SJSA1 (cell line): ENCODE measurements at regions not wholly inside any gene's neighbourhood (a gene's known extent, or its start where the extent isn't known, plus 50 kb on each side); places are given as distances from the start of the nearest gene placed in this dataset.

Experiments
- DNase-seq, 2 experiments: peaks; one replicate each; pipeline ENCODE4 v3.0.0-alpha.2; 2015 to 2020; ENCODE audit warnings: low spot score in 2 of 2, low read depth in 1 of 2
- H3K27ac ChIP-seq: fragments of 250-450 bp; sonication (Bioruptor Pico); 2 replicates; pipeline ENCODE4 v1.5.1; 2020; ENCODE audit warnings: mild to moderate bottlenecking, moderate library complexity
- H3K27me3 ChIP-seq: fragments of 250-450 bp; sonication (Bioruptor Pico); replicated peaks from 2 replicates; pipeline ENCODE4 v1.5.1; 2020; ENCODE audit warnings: mild to moderate bottlenecking, moderate library complexity
- H3K36me3 ChIP-seq: fragments of 250-450 bp; sonication (Bioruptor Pico); 2 replicates; pipeline ENCODE4 v1.5.1; 2020; ENCODE audit warnings: mild to moderate bottlenecking
- H3K4me1 ChIP-seq: fragments of 250-450 bp; sonication (Bioruptor Pico); replicated peaks from 2 replicates; pipeline ENCODE4 v1.6.1; 2021; ENCODE audit warnings: mild to moderate bottlenecking
- H3K4me3 ChIP-seq: fragments of 250-450 bp; sonication (Bioruptor Pico); 2 replicates; pipeline ENCODE4 v1.5.1; 2020; ENCODE audit warnings: mild to moderate bottlenecking
- H3K9me3 ChIP-seq: fragments of 250-450 bp; sonication (Bioruptor Pico); replicated peaks from 2 replicates; pipeline ENCODE4 v1.5.1; 2020; ENCODE audit warnings: mild to moderate bottlenecking

- peaks cover 31% of the 10 kb centered on the region for H3K4me1 ChIP-seq
- no peak overlapping the region for H3K4me3 ChIP-seq
- H3K36me3 ChIP-seq, result 0 out of 2 replicates have a peak, but pooled peaks cover 2% of the 10 kb centered on the region
- H3K27ac ChIP-seq, result no peak overlapping the region
- DNase-seq, result no peak
- no peaks in the 10 kb centered on the region for H3K9me3 ChIP-seq
- no peaks in the 10 kb centered on the region for H3K27me3 ChIP-seq
These were observed 196.3 kb upstream of the TMTC4 start for GRCh38 chr13:100870898-100871297.

- H3K4me1 ChIP-seq, result no peaks in the 10 kb centered on the region
- no peaks in the 10 kb centered on the region for H3K36me3 ChIP-seq
- H3K4me3 ChIP-seq, result no peak overlapping the region
- H3K27ac ChIP-seq, result no peak overlapping the region
- DNase-seq, result no peak
- no peaks in the 10 kb centered on the region for H3K27me3 ChIP-seq
- no peaks in the 10 kb centered on the region for H3K9me3 ChIP-seq
These were observed 186.3 kb upstream of the TMTC4 start for GRCh38 chr13:100860866-100861265.

- no peaks in the 10 kb centered on the region for H3K27me3 ChIP-seq
- no peaks in the 10 kb centered on the region for H3K4me1 ChIP-seq
- H3K27ac ChIP-seq, result no peak overlapping the region
- no peak overlapping the region for H3K4me3 ChIP-seq
- no peaks in the 10 kb centered on the region for H3K36me3 ChIP-seq
- no peaks in the 10 kb centered on the region for H3K9me3 ChIP-seq
- DNase-seq, result no peak
These were observed 185.3 kb upstream of the TMTC4 start for GRCh38 chr13:100859861-100860260.

GRCh38 chr13:100855151-100855550, 180.6 kb upstream of the TMTC4 start:
- Histone ChIP-seq H3K27ac (no peak overlapping the region), H3K4me1 (no peaks in the 10 kb centered on the region), H3K36me3 (no peaks in the 10 kb centered on the region), H3K4me3 (no peak overlapping the region), H3K9me3 (no peaks in the 10 kb centered on the region), H3K27me3 (no peaks in the 10 kb centered on the region)
- DNase-seq, result no peak

- H3K27ac ChIP-seq, result no peak overlapping the region
- H3K27me3 ChIP-seq, result no peaks in the 10 kb centered on the region
- DNase-seq, result no peak
- no peak overlapping the region for H3K4me3 ChIP-seq
- H3K36me3 ChIP-seq, result no peaks in the 10 kb centered on the region
- no peaks in the 10 kb centered on the region for H3K9me3 ChIP-seq
- H3K4me1 ChIP-seq, result no peaks in the 10 kb centered on the region
These were observed 179.4 kb upstream of the TMTC4 start for GRCh38 chr13:100854006-100854405.

- H3K4me3 ChIP-seq, result no peak overlapping the region
- no peaks in the 10 kb centered on the region for H3K27me3 ChIP-seq
- H3K9me3 ChIP-seq, result no peaks in the 10 kb centered on the region
- H3K36me3 ChIP-seq, result no peaks in the 10 kb centered on the region
- no peak for DNase-seq
- H3K27ac ChIP-seq, result no peak overlapping the region
- H3K4me1 ChIP-seq, result no peaks in the 10 kb centered on the region
These were observed 178.8 kb upstream of the TMTC4 start for GRCh38 chr13:100853434-100853833.

GRCh38 chr13:100852146-100852545, 177.6 kb upstream of the TMTC4 start:
- DNase-seq, result no peak
- no peaks in the 10 kb centered on the region for H3K27me3 ChIP-seq
- no peaks in the 10 kb centered on the region for H3K9me3 ChIP-seq
- no peaks in the 10 kb centered on the region for H3K4me1 ChIP-seq
- H3K27ac ChIP-seq, result no peak overlapping the region
- H3K4me3 ChIP-seq, result no peak overlapping the region
- H3K36me3 ChIP-seq, result no peaks in the 10 kb centered on the region

GRCh38 chr13:100848304-100848703, 173.7 kb upstream of the TMTC4 start:
- H3K27me3 ChIP-seq, result no peaks in the 10 kb centered on the region
- no peak for DNase-seq
- H3K27ac ChIP-seq, result no peak overlapping the region
- H3K4me3 ChIP-seq, result no peak overlapping the region
- no peaks in the 10 kb centered on the region for H3K9me3 ChIP-seq
- H3K36me3 ChIP-seq, result no peaks in the 10 kb centered on the region
- no peaks in the 10 kb centered on the region for H3K4me1 ChIP-seq

GRCh38 chr13:100845128-100845757, 170.6 kb upstream of the TMTC4 start:
- DNase-seq, result no peak
- no peaks in the 10 kb centered on the region for H3K36me3 ChIP-seq
- no peak overlapping the region for H3K27ac ChIP-seq
- no peaks in the 10 kb centered on the region for H3K27me3 ChIP-seq
- H3K4me3 ChIP-seq, result no peak overlapping the region
- no peaks in the 10 kb centered on the region for H3K9me3 ChIP-seq
- no peaks in the 10 kb centered on the region for H3K4me1 ChIP-seq

- no peak overlapping the region for H3K4me3 ChIP-seq
- no peaks in the 10 kb centered on the region for H3K27me3 ChIP-seq
- H3K36me3 ChIP-seq, result no peaks in the 10 kb centered on the region
- H3K9me3 ChIP-seq, result no peaks in the 10 kb centered on the region
- H3K4me1 ChIP-seq, result no peaks in the 10 kb centered on the region
- DNase-seq, result no peak
- no peak overlapping the region for H3K27ac ChIP-seq
These were observed 167.5 kb upstream of the TMTC4 start for GRCh38 chr13:100842136-100842535.

GRCh38 chr13:100838387-100838786, 163.8 kb upstream of the TMTC4 start:
- Histone ChIP-seq H3K36me3 (no peaks in the 10 kb centered on the region), H3K4me1 (no peaks in the 10 kb centered on the region), H3K4me3 (no peak overlapping the region), H3K9me3 (no peaks in the 10 kb centered on the region), H3K27me3 (no peaks in the 10 kb centered on the region), H3K27ac (no peak overlapping the region)
- no peak for DNase-seq

- H3K4me1 ChIP-seq, result no peaks in the 10 kb centered on the region
- no peaks in the 10 kb centered on the region for H3K36me3 ChIP-seq
- H3K27me3 ChIP-seq, result no peaks in the 10 kb centered on the region
- no peaks in the 10 kb centered on the region for H3K9me3 ChIP-seq
- DNase-seq, result no peak
- H3K4me3 ChIP-seq, result no peak overlapping the region
- no peak overlapping the region for H3K27ac ChIP-seq
These were observed 163.0 kb upstream of the TMTC4 start for GRCh38 chr13:100837631-100838030.

- Histone ChIP-seq H3K27me3 (no peaks in the 10 kb centered on the region), H3K4me1 (no peaks in the 10 kb centered on the region), H3K9me3 (no peaks in the 10 kb centered on the region), H3K36me3 (no peaks in the 10 kb centered on the region), H3K4me3 (no peak overlapping the region), H3K27ac (no peak overlapping the region)
- no peak for DNase-seq
These were observed 162.1 kb upstream of the TMTC4 start for GRCh38 chr13:100836711-100837110.

GRCh38 chr13:100835695-100836094, 161.1 kb upstream of the TMTC4 start:
- H3K27me3 ChIP-seq, result no peaks in the 10 kb centered on the region
- no peak overlapping the region for H3K27ac ChIP-seq
- no peaks in the 10 kb centered on the region for H3K4me1 ChIP-seq
- no peaks in the 10 kb centered on the region for H3K36me3 ChIP-seq
- no peaks in the 10 kb centered on the region for H3K9me3 ChIP-seq
- DNase-seq, result no peak
- no peak overlapping the region for H3K4me3 ChIP-seq

- no peaks in the 10 kb centered on the region for H3K4me1 ChIP-seq
- H3K27ac ChIP-seq, result no peak overlapping the region
- DNase-seq, result no peak
- no peak overlapping the region for H3K4me3 ChIP-seq
- no peaks in the 10 kb centered on the region for H3K36me3 ChIP-seq
- no peaks in the 10 kb centered on the region for H3K9me3 ChIP-seq
- H3K27me3 ChIP-seq, result no peaks in the 10 kb centered on the region
These were observed 158.8 kb upstream of the TMTC4 start for GRCh38 chr13:100833427-100833826.
